K562 (cell line): ENCODE measurements at regions not wholly inside any gene's neighbourhood (a gene's known extent, or its start where the extent isn't known, plus 50 kb on each side); places are given as distances from the start of the nearest gene placed in this dataset.

Experiments used
- ATAC-seq: fragments of 200-7000 bp; cut with Tn5 transposase; 3 replicates; pipeline ENCODE4 v1.9.1; 2020; ENCODE audit warnings: moderate library complexity
- BruUV-seq: library from RNA; stranded (reverse); fragments of 400-500 nt; replicated peaks from 2 replicates; lab custom pipeline; 2021; lab: Mats Ljungman, UMichigan
- CTCF ChIA-PET: fragments of 300-600 bp; formaldehyde crosslinking; extraction: SDS; loops from one replicate; lab custom pipeline; 2021; ENCODE audit warnings: low intra/inter-chr PET ratio; lab: Yijun Ruan, JAX
- POLR2A ChIA-PET: fragments of 300-600, 350-650 bp; sonication (Branson Sonifier 250); formaldehyde crosslinking; extraction: SDS; loops from one replicate; lab custom pipeline; 2021; ENCODE audit warnings: antibody characterized with exemption, inconsistent platforms; lab: Yijun Ruan, JAX
- DNase-seq, 4 experiments: peaks; one replicate each; pipeline versions ENCODE4 v3.0.0 to v3.0.0-alpha.2; 2011 to 2018; ENCODE audit warnings: low spot score in 3 of 4, mixed read lengths in 3 of 4; ENCODE audit errors: extremely low read depth in 1 of 4
- FAIRE-seq: peaks from 2 replicates; lab custom pipeline; 2011; peaks lifted over from hg19 to GRCh38; lab: Jason Lieb, UNC
- H2AFZ ChIP-seq: 2 replicates; pipeline ENCODE4 v1.6.0; 2011; ENCODE audit warnings: low read depth, low read length, control low read depth, inconsistent platforms
- H3K27ac ChIP-seq: fragments of 200-600 bp; 3 replicates; pipeline ENCODE4 v1.8.0; 2011; ENCODE audit warnings: low read depth, mild to moderate bottlenecking, control low read depth, inconsistent platforms, low read length, moderate library complexity, mixed read lengths; ENCODE audit errors: extremely low read depth
- H3K27me3 ChIP-seq, 2 experiments: fragments of 300-600 bp in 1 of 2; 2 replicates in 1 of 2; 3 replicates in 1 of 2; pipeline versions ENCODE4 v1.6.0 to v1.8.0; 2011; ENCODE audit warnings: inconsistent platforms in 2 of 2, low read length in 2 of 2, mild to moderate bottlenecking in 1 of 2, mixed read lengths in 1 of 2, moderate library complexity in 1 of 2; ENCODE audit not compliant: control insufficient read depth in 2 of 2, insufficient read depth in 2 of 2
- H3K36me3 ChIP-seq: fragments of 300-600 bp; 3 replicates; pipeline ENCODE4 v1.8.0; 2011; ENCODE audit warnings: mild to moderate bottlenecking, low read length, inconsistent platforms; ENCODE audit not compliant: control insufficient read depth, insufficient read depth
- H3K4me1 ChIP-seq, 2 experiments: fragments of 200-600 bp in 1 of 2; replicated peaks in 1 of 2; 2 replicates in 1 of 2; 3 replicates in 1 of 2; pipeline versions ENCODE4 v1.5.1 to v1.8.0; 2011; ENCODE audit warnings: inconsistent platforms in 2 of 2, low read length in 2 of 2, mild to moderate bottlenecking in 1 of 2, mixed read lengths in 1 of 2, moderate library complexity in 1 of 2; ENCODE audit not compliant: control insufficient read depth in 2 of 2, insufficient read depth in 2 of 2
- H3K4me2 ChIP-seq: 2 replicates; pipeline ENCODE4 v1.6.1; 2011; ENCODE audit warnings: low read length, control low read depth, inconsistent platforms, mixed read lengths; ENCODE audit not compliant: insufficient read depth
- H3K4me3 ChIP-seq: fragments of 200-600 bp; sonication (generic), shearing (Covaris generic); 2 replicates; pipeline ENCODE4 v1.5.1; 2016; ENCODE audit warnings: control low read depth, inconsistent platforms
- H3K79me2 ChIP-seq: fragments of 200-600 bp; 3 replicates; pipeline ENCODE4 v1.8.0; 2011; ENCODE audit warnings: low read length, inconsistent platforms; ENCODE audit not compliant: control insufficient read depth, insufficient read depth
- H3K9ac ChIP-seq, 2 experiments: 2 replicates each; pipeline versions ENCODE4 v1.6.0 to v1.6.1; 2011; ENCODE audit warnings: low read depth in 2 of 2, low read length in 2 of 2, control low read depth in 1 of 2, inconsistent platforms in 1 of 2, mild to moderate bottlenecking in 1 of 2, mixed read lengths in 1 of 2; ENCODE audit not compliant: insufficient read depth in 1 of 2
- H3K9me1 ChIP-seq: one replicate; pipeline ENCODE4 v1.6.0; 2011; ENCODE audit warnings: inconsistent platforms, mild to moderate bottlenecking, low read length, moderate library complexity; ENCODE audit not compliant: control insufficient read depth, insufficient read depth
- H3K9me3 ChIP-seq: replicated peaks from 2 replicates; pipeline ENCODE4 v1.5.1; 2011; ENCODE audit warnings: low read depth, low read length, inconsistent platforms; ENCODE audit not compliant: control insufficient read depth, insufficient read depth
- H4K20me1 ChIP-seq: replicated peaks from 2 replicates; pipeline ENCODE4 v1.6.1; 2011; ENCODE audit warnings: low read length, inconsistent platforms, mixed read lengths; ENCODE audit not compliant: control insufficient read depth, insufficient read depth
- MGA ChIP-seq: fragments of 450-650 bp; IDR thresholded peaks from 2 replicates; pipeline ENCODE4 v1.6.1; 2016; ENCODE audit warnings: mild to moderate bottlenecking, moderate library complexity
- MIER1 ChIP-seq: fragments of 450-650 bp; IDR thresholded peaks from 2 replicates; pipeline ENCODE4 v1.6.1; 2016; ENCODE audit warnings: antibody characterized with exemption, mild to moderate bottlenecking, low read depth
- MNT ChIP-seq, 2 experiments: fragments of 450-650 bp; conservative IDR thresholded peaks; 2 replicates each; pipeline ENCODE4 v1.6.1; 2017; ENCODE audit warnings: mild to moderate bottlenecking in 2 of 2, moderate library complexity in 2 of 2
- RBM34 ChIP-seq: fragments of 200-400 bp; formaldehyde crosslinking; IDR thresholded peaks from 2 replicates; pipeline ENCODE4 v1.6.1; 2018; ENCODE audit warnings: low read length, borderline replicate concordance; ENCODE audit not compliant: insufficient read depth
- WGBS: fragments of 100-300 bp; shearing (Covaris generic); methylation state at CpG from one replicate; pipeline ENCODE4 v1.1.6; 2016; ENCODE audit warnings: low coverage, mixed read lengths; ENCODE audit not compliant: insufficient coverage; ENCODE audit errors: missing lambda C conversion rate; 5-methylcytosine and 5-hydroxymethylcytosine counted together
- in situ Hi-C: fragments of 300-500 bp; cut with MboI; formaldehyde crosslinking; loops from 4 replicates; pipeline ENCODE4 v1.15.0; 2018; ENCODE audit warnings: inconsistent platforms, mixed read lengths
- intact Hi-C: fragments of 100-400 bp; cut with micrococcal nuclease; formaldehyde crosslinking; loops from 2 replicates; pipeline ENCODE4 v1.14.2; 2022
- TF ChIP-seq, protein P1 (sequence below): fragments of 450-650 bp; IDR thresholded peaks from 2 replicates; pipeline ENCODE4 v1.6.1; 2017; ENCODE audit warnings: mild to moderate bottlenecking, moderate library complexity

GRCh38 chr5:176733406-176734262 is 76.7 kb upstream of the UNC5A start:
- WGBS, result 6% methylated on average over 31 of the region's 32 CpGs
- POLR2A ChIA-PET, result no interaction called here
- 0 out of 4 replicates have a peak, but pooled peaks of 1 of the 2 experiments have one; percentile 25 for TF ChIP-seq MNT (conservative IDR thresholded peaks at IDR 0.05)
- TF ChIP-seq, protein P1, sequence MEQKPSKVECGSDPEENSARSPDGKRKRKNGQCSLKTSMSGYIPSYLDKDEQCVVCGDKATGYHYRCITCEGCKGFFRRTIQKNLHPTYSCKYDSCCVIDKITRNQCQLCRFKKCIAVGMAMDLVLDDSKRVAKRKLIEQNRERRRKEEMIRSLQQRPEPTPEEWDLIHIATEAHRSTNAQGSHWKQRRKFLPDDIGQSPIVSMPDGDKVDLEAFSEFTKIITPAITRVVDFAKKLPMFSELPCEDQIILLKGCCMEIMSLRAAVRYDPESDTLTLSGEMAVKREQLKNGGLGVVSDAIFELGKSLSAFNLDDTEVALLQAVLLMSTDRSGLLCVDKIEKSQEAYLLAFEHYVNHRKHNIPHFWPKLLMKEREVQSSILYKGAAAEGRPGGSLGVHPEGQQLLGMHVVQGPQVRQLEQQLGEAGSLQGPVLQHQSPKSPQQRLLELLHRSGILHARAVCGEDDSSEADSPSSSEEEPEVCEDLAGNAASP, result no peak
- TF ChIP-seq MGA, result peak; percentile 66
- no peak for TF ChIP-seq MIER1
- TF ChIP-seq RBM34, result no peak

More at GRCh38 chr5:176733406-176734262, 76.7 kb upstream of the UNC5A start:
- intact Hi-C loops (no loop called here), in situ Hi-C loops (no loop called here)
- Histone ChIP-seq H3K27ac (no peak overlapping the region), H3K4me2 (no peak overlapping the region), H3K4me3 (no peak overlapping the region), H3K9me3 (no peaks in the 10 kb centered on the region; the same call in 1 of the 2 replicates), H3K4me1 (peaks cover 0 to 7% of the 10 kb centered on the region in 2 experiments; a peak in 2 of 5 replicates), H2AFZ (no peak overlapping the region), H3K9me1 (no peaks in the 10 kb centered on the region), H3K27me3 (peaks cover 61 to 90% of the 10 kb centered on the region in 2 experiments), H3K79me2 (no peaks in the 10 kb centered on the region), H3K36me3 (no peaks in the 10 kb centered on the region), H4K20me1 (peaks cover 5% of the 10 kb centered on the region), H3K9ac (peak overlapping the region in 1 of 2 experiments; percentile 26; a peak in 1 of 4 replicates)
- ATAC-seq, result peak; percentile 57; the same call in 2 of the 3 replicates
- CTCF ChIA-PET, result no interaction called here
- FAIRE-seq, result no peak
- BruUV-seq, result no TSS peak
- DNase-seq, result peak in 1 of 4 experiments; percentile 19
